HPDE6-E6E7 (cell line): ENCODE measurements at regions not wholly inside any gene's neighbourhood (a gene's known extent, or its start where the extent isn't known, plus 50 kb on each side); places are given as distances from the start of the nearest gene placed in this dataset.
"Not testable (repeated sequence)": the region's sequence is repeated elsewhere in the genome, so short reads cannot be mapped to it uniquely, and the experiment has no call there.

ENCODE experiments used
- DNase-seq: peaks from one replicate; pipeline ENCODE4 v3.0.0; 2011; ENCODE audit warnings: missing footprints; ENCODE audit errors: extremely low spot score

DNA sequence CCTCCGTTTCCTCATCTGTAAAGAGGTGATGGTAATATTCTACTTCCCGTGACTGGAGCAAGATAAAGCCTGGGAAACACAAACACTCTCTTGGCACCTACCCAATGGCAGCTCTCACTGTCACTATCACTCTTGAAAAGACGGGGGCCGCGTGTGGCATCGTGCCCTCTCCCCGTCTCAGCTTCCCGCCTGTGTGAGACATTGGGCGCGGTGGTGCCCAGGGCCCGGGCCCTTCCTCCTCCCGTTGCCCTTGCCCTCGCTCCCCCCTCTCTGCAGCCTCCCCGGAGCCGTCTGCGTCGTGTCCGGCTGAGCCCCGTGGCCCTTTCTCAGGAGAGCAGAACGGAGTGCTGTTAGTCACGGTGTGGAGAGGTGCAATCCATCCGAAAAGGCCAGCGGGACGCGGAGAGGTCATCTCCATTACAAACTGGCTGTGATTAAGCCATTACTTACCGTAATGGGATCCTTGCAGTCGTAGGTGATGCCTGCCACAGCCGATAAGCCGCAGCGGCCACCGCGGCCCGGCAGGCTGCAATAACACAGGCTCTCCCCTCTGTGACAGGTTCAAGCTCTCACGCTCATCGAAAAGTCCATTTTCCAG is 156.4 kb upstream of the ZC3H12A start:
- DNase-seq, result no peak

DNA sequence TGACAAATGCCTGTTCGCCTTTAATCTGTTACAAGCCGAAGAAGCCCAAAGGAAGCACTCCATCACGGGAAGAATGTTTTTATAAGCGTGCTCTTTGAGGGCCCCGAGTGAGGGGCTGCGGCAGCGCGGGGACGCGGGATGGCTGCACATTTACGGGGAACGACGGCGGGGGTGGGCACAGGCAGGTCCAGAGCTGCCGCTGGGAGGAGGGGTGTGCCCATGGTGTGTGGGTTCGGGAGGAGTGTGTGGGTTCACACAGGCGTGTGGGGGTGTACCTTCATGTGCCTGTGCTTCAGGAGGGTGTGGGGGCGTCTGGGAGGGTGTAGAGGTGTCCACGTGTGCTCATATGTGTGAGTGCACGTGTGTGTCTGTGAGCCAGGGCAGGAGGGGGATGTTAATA is 155.9 kb upstream of the ZC3H12A start:
- DNase-seq, result no peak

DNA sequence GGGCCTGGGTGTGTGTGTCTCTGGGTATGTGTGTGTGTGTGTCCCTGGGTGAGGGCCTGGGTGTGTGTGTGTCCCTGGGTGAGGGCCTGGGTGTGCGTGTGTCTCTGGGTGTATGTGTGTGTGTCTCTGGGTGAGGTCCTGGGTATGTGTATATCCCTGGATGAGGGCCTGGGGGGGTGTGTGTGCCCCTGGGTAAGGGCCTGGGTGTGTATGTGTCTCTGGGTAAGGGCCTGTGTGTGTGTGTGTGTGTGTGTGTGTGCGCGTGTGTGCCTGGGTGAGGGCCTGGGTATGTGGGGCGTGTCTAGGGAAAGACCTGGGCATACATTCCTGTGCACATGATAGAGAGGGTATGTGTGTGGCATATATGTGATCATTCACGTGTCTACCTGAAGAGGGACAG is 155.1 kb upstream of the ZC3H12A start:
- no peak for DNase-seq

DNA sequence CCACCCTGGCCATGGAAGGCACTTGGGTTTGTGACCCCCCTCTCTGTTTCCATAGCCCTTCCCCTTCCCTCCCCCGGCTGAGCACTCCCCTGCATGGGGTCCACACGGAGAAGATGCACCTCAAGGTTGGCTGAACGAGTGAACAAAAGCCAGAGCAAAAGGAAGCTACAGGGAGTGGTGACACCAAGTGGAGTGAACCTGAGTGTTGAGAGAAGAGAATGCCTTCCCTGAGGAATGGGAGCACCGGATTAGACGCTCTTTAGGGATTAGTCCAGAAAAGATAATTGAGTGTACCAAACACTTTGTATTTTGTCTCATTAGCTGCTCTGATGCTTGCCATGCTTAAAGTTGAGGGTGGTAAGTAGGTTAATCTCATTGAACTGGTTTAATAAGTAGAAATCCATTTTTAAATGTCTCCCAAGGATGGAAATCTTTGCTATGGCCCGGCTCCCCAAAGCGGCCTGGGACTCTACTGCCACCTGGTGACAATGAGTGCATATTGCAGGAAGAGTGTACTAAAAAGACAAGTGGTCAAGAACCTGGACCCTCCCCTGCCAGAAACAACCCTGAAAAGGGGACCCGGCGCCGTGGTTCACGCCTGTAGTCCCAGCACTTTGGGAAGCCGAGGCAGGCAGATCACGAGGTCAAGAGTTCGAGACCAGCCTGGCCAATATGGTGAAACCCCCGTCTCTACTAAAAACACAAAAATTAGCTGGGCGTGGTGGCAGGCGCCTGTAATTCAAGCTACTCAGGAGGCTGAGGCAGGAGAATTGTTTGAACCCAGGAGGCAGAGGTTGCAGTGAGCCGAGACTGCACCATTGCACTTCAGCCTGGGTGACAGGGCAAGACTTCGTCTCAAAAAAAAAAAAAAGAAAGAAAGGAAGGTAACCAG is 150.6 kb upstream of the ZC3H12A start:
- DNase-seq, result no peak

DNA sequence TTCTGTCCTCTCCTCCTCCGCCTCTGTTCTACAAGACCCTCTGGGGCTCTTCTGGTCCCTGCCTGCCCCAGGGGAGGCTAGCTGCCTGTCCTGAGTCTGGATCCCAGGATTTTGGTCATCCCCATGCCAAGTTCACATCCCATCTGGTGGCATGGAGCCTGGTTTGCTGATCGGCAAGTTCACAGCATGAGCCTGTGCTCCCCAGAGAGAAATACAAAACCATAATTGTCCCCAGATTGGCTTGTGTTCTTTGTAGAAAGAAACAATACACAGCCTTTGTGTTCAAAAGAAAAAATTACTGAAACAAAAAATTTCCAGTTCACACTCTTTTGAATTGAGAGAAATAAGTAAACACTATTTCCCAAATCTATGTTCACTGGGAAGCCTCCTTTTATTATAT is 149.4 kb upstream of the ZC3H12A start:
- DNase-seq, result no peak

DNA sequence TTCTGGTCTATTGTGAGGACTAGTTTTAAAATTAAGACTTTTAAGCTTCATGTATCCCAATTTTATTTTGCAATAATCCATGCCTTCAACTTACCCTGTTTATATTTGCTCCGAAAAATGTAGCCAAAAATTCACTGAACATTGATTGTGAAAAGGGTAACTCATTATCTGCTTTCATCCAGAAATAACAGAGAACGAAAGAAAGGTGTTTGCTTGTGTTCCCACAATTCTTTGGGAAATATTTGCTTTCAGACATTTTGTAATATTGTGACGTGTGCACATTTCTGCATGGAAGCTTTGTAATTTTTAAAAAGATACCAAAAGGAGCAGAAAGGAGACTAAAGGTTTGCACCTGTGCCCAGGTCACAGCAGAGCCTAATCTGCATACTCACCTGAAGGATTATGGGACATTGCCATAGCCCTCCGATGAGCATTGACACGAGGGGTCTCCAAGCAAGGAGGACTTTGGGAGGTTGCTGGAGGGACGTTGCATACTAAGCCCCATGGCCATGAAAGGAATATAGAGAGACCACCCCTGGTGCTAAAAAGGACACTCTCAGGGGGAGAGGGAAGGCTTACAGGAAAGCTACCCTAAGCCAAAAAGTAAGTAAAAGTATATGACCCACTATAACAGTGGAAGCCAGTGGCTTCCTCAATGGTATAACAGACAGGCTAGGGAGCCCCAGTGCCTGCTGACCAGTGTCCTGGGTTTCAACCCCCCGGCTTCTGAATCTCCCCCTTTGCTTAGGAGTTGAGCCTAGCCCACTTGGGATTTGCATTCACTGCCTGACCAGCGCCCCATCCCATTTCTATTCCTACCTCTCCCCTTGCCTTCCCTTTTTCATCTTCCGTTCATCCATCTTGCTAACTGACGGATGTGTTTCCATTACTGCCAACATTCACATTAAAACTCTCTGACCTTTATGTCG is 148.6 kb upstream of the ZC3H12A start:
- no peak for DNase-seq

DNA sequence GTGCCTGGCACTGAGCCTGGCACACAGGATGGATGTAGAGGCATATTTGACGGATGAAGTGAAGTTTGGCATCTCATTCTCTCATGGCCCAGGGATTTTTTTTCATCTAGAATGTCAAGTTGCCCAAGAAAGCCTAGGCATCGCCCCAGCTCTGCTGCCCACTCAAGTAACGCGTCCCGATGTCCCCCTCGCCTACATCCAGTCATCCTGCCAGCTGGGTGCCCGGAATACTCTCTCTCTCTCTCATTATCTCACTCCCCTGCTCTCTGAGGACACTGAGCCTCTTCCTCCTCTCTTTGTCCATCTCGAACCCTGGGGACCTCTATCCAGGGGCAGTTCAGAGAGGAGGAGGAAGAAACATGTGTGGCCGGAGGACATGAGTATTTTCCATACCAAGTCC is 142.3 kb upstream of the ZC3H12A start:
- no peak for DNase-seq

DNA sequence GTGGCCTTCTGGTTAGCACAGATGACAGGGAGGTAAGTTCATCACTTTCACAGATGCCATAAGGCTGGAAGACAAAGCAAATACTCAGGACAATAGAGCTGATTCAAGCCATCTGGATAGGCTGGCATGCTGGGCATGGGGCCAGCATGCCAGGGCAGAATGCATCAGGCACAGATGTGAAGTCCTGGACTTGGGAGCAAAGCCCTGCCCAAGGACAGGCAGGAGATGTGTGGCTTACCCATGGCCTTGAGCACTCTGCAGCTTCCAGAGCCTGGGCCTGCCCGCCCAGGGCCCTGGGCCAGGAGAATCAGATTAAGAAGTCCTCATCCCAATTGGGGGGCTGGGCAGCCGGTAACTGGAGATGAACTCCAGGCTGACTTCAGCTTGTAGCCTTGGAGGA is 135.7 kb upstream of the ZC3H12A start:
- DNase-seq, result no peak

DNA sequence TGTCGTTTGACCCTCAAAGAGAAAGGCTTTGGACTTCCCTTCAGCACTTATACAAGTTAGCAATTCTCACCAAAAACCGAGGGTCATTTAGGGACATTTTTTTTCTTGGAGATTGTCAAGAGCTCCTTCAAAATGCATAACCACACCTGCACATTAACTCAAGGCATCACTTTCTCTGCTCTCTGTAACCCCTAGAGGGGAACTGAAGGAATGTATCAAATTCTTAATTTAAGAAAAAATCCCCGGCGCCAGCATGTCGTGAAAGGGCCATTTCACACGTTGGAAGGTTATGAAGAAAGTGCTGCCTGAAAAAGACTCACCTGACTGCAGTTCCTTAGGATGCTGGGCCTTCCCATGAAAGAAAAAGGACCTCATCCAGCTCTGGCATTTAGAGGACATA is 131.6 kb upstream of the ZC3H12A start:
- DNase-seq, result no peak

DNA sequence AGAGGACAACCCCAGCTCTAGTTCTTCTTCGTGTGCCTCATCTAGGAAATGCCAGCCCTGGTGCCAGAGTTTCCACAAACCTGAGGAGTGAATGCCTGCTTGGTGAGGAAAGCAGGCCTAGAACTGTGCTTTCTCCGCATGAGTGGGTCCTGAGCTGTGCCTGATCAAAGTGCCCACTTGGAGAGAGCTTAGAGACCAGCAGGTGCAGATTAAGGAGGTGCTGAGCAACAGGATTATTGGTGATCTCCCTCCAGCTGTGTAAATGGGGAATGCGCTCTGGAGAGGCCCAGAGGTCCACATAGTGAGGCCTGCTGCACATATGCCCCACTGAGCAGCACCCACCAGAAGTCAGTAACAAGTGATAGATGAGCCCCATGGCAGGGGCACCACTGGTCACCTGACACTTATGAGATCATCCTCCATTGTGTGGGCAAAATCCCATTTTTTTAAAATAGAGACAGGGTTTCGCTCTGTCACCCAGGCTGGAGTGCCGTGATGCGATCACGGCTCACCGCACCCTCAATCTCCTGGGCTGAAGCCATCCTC is 127.2 kb upstream of the ZC3H12A start:
- DNase-seq, result no peak

DNA sequence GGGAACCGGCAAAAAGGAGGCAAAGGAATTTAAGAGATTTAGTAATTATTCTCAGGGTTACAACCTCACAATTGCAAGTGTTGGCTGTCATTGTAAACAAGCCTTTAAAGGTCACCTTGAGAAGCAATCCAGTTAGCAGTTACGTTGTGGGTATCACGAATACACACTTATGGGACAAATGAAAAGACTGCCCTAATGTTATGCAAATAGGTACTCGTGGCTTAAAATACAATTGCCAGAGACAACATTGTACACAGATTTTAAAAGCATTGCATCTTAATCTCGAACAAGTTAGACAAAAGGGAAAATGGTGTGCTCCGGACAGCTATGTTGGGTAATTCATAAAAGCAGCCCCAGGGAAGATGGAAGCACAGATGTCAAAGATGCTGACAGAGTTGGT is 120.5 kb upstream of the ZC3H12A start:
- no peak for DNase-seq

DNA sequence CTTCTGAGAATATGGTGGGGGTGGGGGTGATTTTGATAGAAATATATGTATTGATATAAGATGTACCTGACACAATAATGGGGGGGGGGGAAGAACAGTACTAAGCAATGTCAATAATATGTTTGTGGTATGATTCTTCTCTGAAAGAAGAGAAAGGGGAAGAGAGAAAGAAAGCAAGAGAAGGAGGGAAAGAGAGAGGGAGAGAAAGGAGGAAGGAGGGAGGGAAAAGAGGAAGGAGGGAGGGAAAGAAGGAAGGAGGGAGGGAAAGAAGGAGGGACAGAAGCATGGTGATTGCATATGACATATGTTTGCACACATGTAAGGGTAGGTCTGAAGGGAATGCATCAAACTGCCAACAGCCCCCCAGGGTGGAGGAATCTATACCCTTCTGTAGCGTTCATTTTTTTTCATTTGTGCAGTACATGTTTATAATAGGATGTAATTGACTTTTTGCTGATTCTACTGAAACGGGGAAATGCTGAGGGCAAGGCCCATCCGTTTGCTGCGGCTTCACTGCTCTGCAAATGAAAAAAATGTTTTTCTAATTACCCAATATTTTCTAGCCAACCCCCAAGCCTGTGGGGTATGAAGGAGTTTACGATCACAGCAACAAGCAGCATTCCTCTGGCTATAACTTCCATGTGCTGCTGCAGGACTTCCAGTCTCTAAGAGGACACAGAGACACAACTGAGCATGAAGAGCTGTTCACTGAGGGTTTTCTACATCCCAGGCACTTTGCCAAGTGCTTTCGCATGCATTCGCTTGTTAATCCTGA is 119.3 kb upstream of the ZC3H12A start:
- no peak for DNase-seq

DNA sequence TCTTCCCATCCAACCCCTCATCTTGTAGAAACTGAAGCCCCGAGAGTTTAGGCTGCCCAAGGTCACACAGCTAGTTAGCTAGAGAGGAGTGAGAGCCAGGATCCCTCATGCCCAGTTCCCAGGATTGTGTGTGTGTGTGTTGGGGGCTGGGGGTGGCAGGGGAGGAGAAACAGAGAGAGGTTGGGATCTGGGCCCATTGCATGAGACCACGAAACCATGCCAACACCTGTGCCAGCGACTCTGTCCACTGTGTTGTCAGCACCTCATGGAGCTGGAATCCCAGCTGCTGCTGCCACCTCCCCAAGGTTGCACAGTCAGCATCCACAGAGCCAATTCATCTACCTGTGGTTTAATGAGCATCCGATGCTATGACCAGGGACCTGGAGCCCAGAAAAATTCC is 115.4 kb upstream of the ZC3H12A start:
- DNase-seq, result no peak

DNA sequence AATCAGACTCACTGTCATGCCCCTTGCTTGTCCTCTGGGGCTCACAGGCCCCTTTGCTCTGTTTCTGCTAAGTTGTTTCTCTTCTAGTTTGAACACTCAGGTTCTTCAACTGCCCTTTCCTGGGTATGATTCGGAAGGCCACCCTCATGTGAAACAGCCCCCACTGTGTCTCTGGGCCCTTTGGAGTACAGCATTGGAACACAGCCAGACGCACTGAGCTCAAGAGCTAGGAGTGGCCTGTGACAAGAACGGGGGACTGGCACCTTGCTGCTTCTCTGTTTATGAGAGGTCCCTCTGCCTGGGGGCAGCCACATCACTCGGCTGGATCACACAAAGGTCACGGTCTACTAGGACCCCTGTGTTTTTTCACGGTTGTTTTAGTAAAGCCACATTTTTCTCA is 114.4 kb upstream of the ZC3H12A start:
- no peak for DNase-seq

DNA sequence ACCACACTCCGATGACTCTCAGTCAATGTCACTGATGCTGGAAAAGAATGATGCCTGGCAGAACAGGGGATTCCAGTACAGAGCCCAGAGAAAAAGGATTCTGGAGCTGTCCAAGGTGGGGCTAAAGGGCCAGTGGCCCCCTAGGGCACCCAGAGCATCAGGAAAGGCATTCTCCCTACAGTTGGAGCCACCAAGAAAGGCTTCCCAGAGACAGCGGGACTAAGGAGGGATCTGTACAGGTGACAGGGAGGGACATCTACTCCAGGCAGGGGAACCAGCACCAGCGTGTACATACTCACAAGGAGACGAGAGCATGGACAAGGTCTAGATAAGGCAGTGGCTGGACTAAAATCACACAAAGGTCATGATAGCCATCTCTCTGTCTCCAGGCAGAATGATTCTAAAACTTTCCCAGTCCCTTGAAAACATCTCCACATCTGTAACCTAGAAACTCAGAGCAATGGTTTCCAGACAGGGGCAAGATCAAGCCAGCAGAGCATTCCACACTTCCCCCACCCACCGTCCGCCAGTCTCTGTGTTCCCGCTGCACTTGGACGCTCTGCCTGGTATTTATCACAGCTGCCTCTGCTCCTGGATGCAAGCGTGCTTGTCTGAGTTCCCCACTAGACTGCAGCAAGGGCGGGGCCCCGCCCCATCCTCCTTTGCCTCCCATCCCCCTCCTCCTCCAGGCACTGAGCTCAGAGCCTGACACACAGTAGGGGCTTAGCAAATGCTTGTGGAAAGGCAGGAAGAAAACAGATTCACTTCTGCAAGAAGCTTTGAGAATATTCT is 111.6 kb upstream of the ZC3H12A start:
- DNase-seq, result no peak

DNA sequence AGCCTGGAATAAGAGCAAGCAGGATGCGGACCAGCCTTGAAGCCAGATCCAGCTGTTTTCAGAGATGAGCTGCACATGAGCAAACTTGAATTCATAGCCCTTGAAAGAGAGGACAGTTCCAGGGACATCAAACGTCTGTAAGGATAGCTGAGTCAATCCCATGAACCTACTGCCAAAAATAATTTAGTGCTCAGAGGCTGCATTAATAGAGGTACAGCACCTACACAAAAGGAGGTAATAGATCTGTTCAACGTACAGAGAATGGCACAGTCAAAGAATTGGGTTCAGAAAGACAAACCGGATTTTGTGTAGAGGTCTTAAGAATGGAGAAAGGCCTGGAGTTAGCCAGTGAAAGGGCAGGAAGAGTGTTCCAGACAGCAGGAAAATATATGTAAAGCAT is 110.8 kb upstream of the ZC3H12A start:
- DNase-seq, result no peak

DNA sequence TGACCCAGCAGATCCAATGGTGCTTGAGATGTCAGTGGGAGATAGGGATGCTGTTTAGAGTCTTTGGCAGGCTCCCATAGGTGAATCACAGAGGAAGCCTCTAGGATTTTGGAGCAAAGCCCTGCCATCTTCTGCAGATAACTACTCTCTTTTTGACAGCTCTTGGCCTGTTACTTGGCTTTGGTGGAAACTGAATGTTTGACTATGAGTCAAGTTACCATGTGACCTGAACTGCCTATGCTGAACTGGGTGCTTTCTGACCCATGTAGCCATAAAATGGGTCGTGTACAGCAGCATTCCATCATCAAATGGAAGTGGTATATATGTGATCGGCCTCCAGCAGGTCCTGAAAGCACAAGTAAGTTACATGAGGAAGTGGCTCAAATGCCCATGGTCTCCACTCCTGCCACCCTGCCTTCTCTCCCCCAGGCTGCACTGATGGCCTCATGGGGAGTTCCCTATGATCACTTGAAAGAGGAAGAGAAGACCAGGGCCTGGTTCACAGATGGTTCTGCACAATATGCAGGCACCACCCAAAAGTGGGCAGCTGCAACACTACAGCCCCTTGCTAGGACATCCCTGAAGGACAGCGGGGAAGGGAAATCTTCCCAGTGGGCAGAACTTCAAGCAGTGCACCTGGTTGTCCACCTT is 105.6 kb upstream of the ZC3H12A start:
- not testable (repeated sequence) for DNase-seq

DNA sequence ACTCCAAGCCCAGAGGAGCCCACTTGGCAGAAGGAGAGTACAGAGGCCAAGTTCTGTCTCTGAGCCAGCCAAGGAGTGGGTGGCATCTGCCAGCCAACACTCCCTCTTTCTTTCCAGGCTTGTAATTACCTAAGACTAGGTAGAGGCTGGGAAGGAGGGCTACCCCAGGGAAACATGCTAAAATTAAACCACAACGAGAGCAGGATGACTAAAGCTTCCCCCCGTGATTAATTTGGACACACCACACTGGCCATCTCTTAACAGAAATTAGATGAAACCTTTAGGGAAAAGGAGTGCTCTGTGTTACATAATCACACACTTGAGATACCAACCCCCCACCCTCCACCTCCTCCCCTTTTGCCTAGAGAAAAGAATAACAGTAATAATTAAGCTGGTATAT is 102.1 kb upstream of the ZC3H12A start:
- DNase-seq, result no peak

DNA sequence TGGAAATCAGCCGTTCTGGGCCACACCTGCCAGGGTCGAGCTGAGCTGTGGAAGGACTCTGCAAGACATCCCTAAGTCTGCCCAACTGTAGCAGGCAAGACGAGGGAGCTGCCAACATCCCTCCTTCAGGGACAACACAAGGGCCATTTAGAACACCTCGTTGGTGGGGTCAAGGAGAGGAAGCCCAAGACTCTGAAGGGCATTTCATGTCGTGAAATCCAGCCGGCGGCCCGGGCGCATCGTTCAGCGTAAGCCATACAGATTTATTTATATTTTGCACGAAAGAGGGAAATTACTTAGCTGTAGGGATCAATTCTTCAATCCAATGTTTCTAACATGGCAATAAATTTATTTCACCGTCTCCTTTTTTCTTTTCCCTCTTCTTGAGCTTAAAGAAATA is 101.7 kb upstream of the ZC3H12A start:
- no peak for DNase-seq

DNA sequence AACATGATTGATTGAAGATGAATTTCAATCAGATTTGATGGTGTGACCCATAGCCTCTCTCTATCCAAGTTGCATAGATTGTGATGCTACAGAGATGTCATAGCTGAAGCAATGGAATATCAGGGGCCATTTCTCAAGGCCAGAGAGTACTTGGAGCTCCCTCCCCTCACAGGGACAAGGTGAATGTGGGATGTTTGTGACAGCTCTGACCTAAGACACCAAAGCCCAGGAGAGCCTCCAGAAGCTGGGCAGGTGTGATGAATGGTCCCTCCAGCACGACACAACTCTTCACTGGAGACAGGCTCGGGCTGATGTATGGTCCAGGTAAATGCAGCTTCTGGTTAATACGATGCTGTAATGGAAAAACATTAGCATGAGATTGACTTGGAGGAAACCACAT is 101.0 kb upstream of the ZC3H12A start:
- no peak for DNase-seq
